ENCODE measurements at regions not wholly inside any gene's neighbourhood (a gene's known extent, or its start where the extent isn't known, plus 50 kb on each side); places are given as distances from the start of the nearest gene placed in this dataset.
"Not testable (repeated sequence)": the region's sequence is repeated elsewhere in the genome, so short reads cannot be mapped to it uniquely, and the experiment has no call there.

DNA sequence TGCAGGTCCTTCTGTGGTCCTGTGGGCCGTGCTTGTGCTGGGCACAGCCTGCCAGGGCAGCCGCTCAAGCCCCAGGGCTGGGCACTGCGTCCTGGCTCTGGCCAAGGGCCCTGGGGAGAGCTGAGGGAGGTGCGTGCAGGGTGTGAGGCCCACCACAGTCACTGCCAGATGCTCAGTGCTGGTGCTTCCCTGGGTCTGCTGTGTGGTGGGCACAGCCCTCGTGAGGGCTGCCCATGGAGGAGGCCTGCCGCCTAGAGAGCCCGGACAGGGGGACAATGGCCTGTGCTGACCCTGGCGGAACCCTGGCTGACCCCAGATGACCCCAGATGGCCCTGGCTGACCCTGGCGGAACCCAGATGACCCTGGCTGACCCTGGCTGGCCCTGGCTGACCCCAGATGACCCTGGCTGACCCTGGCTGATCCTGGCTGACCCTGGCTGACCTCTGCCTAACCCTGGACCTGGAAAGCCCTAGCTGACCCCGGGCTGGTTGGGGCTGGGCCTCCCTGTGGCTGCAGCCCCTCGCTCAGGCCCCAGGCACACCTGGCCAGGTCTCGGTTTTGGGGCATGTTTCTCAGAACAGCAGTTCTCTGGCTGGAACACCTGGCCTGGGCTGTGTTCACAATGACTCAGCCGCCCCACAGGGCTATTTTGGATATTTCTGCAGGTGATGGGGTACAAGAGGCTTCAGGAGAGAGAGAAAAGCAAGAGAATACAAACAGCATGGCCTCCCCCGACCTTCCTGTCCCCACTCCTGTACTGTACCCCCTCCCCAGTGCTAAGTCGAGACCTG is 55.4 kb downstream of the TMEM121 start:
- no peak overlapping the region for H3K4me3 ChIP-seq
- WGBS, 5 donors = 68 to 75% (median 71%) methylated on average over 5 to 15 of the region's 15 CpGs
- no peak for DNase-seq
- intact Hi-C loops (cut with DNase I; ENCODE audit: low total_unique reads) = no loop called here
- H3K4me1 ChIP-seq = no peaks in the 10 kb centered on the region
- H3K9me3 ChIP-seq = no peaks in the 10 kb centered on the region
- TF ChIP-seq CTCF (IDR thresholded peaks at IDR 0.05) = no peak
- no peak for TF ChIP-seq EP300 (IDR thresholded peaks at IDR 0.05)
- TF ChIP-seq POLR2AphosphoS5 (IDR thresholded peaks at IDR 0.05) = no peak
- TF ChIP-seq POLR2A (IDR thresholded peaks at IDR 0.05) = no peak
- peak overlapping the region in 1 of 5 donors; percentile 60 for H3K27ac ChIP-seq
- no peaks in the 10 kb centered on the region for H3K36me3 ChIP-seq
- no peaks in the 10 kb centered on the region for H3K27me3 ChIP-seq

- no peak for DNase-seq
- H3K4me3 ChIP-seq = no peak overlapping the region
- intact Hi-C loops (cut with DNase I; ENCODE audit: low total_unique reads) = no loop called here
- no peak overlapping the region for H3K27ac ChIP-seq
- no peaks in the 10 kb centered on the region for H3K9me3 ChIP-seq
- no peaks in the 10 kb centered on the region for H3K4me1 ChIP-seq
- H3K27me3 ChIP-seq = no peaks in the 10 kb centered on the region
- TF ChIP-seq POLR2AphosphoS5 (IDR thresholded peaks at IDR 0.05) (no peak), POLR2A (IDR thresholded peaks at IDR 0.05) (no peak), CTCF (IDR thresholded peaks at IDR 0.05) (no peak)
- 62 to 85% (median 82%) methylated on average over 4 of the region's 4 CpGs for WGBS, 5 donors
- no peaks in the 10 kb centered on the region for H3K36me3 ChIP-seq
Observed at GRCh38 chr14:105582639-105583038, 56.3 kb downstream of the TMEM121 start.

DNA sequence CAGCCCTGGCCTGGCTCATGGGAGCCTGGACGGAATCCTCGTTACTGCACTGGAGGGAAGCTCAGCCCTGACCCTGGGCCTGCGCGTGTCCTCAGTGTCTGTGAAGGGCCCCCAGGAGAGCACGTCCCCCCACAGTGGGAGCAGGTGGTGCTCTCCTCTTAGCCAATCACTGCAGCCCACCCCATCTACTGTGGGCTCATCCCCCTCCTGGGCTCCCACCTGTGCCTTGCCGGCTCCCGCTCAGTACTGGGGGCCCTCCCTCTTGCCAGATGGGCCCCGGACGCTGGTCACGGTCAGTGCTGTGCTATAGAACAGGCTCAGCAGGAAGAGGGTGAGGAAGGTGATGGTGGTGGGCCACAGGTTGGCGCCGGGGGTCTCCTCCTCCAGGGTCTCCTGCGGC is 57.5 kb downstream of the TMEM121 start:
- H3K4me3 ChIP-seq; H3K27me3 ChIP-seq; intact Hi-C loops (cut with DNase I; ENCODE audit: low total_unique reads); H3K4me1 ChIP-seq; H3K9me3 ChIP-seq; DNase-seq; H3K36me3 ChIP-seq; H3K27ac ChIP-seq: not testable (repeated sequence)
- 82 to 98% (median 91%) methylated on average over 2 to 10 of the region's 13 CpGs for WGBS, 5 donors

GRCh38 chr14:105585290-105585689 is 58.9 kb downstream of the TMEM121 start:
- DNase-seq; H3K36me3 ChIP-seq; H3K27ac ChIP-seq; H3K27me3 ChIP-seq; H3K4me3 ChIP-seq; H3K9me3 ChIP-seq; H3K4me1 ChIP-seq; intact Hi-C loops (cut with DNase I; ENCODE audit: low total_unique reads): not testable (repeated sequence)
- 87 to 91% (median 89%) methylated on average over 2 of the region's 2 CpGs for WGBS, 5 donors

GRCh38 chr14:105585722-105586121 is 59.3 kb downstream of the TMEM121 start:
- DNase-seq; H3K9me3 ChIP-seq; intact Hi-C loops (cut with DNase I; ENCODE audit: low total_unique reads); H3K4me3 ChIP-seq; H3K36me3 ChIP-seq; H3K27ac ChIP-seq; H3K4me1 ChIP-seq; H3K27me3 ChIP-seq: not testable (repeated sequence)
- 64 to 80% (median 67%) methylated on average over 1 to 5 of the region's 5 CpGs; no CpG with 5 or more reads in 1 of the 5 donors for WGBS, 5 donors

GRCh38 chr14:105586144-105586872 is 59.9 kb downstream of the TMEM121 start:
- WGBS, 5 donors = 57 to 68% (median 64%) methylated on average over 4 to 14 of the region's 16 CpGs
- H3K4me1 ChIP-seq = not testable (repeated sequence)

DNA sequence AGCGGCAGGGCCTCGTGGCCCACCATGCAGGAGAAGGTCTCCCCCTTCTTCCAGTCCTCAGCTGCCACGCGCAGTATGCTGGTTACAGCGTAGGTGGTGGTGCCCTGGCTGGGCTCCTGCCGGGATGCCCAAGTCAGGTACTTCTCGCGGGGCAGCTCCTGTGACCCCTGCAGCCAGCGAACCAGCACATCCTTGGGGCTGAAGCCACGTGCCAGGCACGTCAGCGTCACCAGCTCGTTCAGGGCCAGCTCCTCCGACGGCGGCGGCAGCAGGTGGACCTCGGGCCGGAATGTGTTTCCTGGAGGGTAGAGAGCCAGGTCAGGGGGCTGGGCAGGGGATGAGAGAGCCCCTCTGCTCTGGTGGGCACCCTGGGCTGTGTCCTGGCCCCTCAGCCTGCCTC is 60.7 kb downstream of the TMEM121 start:
- H3K4me3 ChIP-seq; H3K27me3 ChIP-seq; H3K36me3 ChIP-seq; DNase-seq; H3K9me3 ChIP-seq; H3K4me1 ChIP-seq; intact Hi-C loops (cut with DNase I; ENCODE audit: low total_unique reads); H3K27ac ChIP-seq: not testable (repeated sequence)
- 88 to 91% (median 90%) methylated on average over 6 to 11 of the region's 19 CpGs; no CpG with 5 or more reads in 2 of the 5 donors for WGBS, 5 donors

More at GRCh38 chr14:105586144-105586872, 59.9 kb downstream of the TMEM121 start:
- H3K9me3 ChIP-seq; H3K36me3 ChIP-seq; H3K27me3 ChIP-seq; H3K27ac ChIP-seq; DNase-seq; intact Hi-C loops (cut with DNase I; ENCODE audit: low total_unique reads); H3K4me3 ChIP-seq: not testable (repeated sequence)

- intact Hi-C loops (cut with DNase I; ENCODE audit: low total_unique reads); H3K9me3 ChIP-seq; DNase-seq; H3K4me3 ChIP-seq; H3K36me3 ChIP-seq; H3K27ac ChIP-seq; H3K27me3 ChIP-seq; H3K4me1 ChIP-seq: not testable (repeated sequence)
- WGBS, 5 donors = 80 to 90% (median 85%) methylated on average over 18 to 36 of the region's 37 CpGs
Observed at GRCh38 chr14:105587482-105588235, 61.3 kb downstream of the TMEM121 start.

Data from stomach (tissue), 8 donors.